ENCODE measurements at regions not wholly inside any gene's neighbourhood (a gene's known extent, or its start where the extent isn't known, plus 50 kb on each side); places are given as distances from the start of the nearest gene placed in this dataset.
A peak's percentile ranks its signal among the peaks of the same experiment; 100 is the strongest.

DNA sequence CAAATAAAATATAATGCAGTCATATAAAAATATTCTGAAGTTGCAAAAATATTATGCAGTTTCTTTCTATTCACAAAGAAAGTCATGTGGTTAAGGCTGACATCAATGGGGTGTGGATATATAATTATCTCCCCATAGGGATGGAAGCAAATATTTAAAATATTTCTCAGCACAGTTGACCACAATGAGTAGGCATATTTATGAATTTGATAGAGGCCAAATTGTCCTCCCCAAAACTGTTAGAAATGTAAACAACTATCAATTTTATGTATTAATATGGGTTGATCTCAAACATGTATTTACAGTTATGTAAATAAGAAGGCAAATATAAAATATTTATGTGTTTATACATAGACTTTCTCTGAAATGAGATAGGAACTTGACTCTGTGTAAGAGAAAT is 246.0 kb upstream of the CBLB start:
- no peak for DNase-seq
- H3K27me3 ChIP-seq, result no peaks in the 10 kb centered on the region
- H3K9me3 ChIP-seq, result no peaks in the 10 kb centered on the region
- H3K36me3 ChIP-seq, result no peaks in the 10 kb centered on the region
- H3K4me3 ChIP-seq, result no peak overlapping the region

DNA sequence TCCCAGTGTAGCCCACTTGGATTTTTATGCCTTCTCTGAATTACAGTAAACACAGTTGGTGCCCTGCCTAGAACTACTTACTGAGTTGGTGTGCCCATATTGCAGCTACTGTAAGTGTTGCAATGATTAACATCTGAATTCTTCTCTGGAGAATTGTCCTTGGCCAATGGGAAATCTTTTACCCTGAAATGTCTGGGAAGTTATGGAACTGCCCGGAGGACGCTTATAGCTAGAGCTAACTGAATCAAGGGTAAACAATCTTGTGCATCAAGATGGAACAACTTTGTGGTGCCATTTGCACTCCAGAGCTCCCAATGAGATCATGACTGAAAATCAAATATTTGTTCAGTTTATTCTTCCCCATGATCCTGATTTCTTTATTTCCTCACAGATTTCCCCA is 246.7 kb upstream of the CBLB start:
- Histone ChIP-seq H3K9me3 (no peaks in the 10 kb centered on the region), H3K27me3 (no peaks in the 10 kb centered on the region), H3K4me3 (no peak overlapping the region), H3K36me3 (no peaks in the 10 kb centered on the region)
- no peak for DNase-seq

DNA sequence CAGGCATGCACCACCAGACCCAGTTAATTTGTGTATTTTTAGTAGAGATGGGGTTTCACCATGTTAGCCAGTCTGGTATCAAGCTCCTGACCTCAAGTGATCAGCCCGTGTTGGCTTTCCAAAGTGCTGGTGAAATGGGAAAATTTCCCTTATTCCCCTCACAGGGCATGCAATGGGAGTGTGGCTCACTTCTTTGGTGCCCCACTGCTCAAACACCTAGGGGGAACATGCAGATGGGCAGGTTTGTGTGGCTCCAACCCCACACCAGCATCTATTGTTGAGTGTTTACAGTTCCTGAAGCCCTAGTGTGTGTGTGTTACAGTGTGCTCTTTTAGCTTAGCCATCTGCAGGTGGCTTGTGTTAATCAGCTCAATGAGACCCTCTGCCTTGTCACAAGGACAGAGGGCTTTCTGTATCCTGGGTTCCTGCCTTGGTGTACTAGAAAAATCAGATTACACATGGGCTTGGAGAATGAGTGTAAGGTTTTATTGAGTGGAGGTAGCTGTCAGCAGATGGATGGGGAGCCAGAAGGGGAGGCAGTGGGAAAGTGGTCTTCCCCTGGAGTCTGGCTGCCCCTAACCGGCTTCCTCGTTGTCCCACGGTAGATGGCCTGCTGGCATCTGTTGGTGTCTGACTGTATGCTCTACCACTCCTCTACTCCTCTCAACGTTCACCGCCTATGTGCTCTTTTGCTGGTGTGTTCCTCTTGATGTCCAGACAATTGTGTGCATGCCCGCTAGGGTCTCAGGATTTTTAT is 248.1 kb upstream of the CBLB start:
- Histone ChIP-seq H3K27me3 (no peaks in the 10 kb centered on the region), H3K9me3 (no peaks in the 10 kb centered on the region), H3K36me3 (no peaks in the 10 kb centered on the region), H3K4me3 (no peak overlapping the region)
- no peak for DNase-seq

DNA sequence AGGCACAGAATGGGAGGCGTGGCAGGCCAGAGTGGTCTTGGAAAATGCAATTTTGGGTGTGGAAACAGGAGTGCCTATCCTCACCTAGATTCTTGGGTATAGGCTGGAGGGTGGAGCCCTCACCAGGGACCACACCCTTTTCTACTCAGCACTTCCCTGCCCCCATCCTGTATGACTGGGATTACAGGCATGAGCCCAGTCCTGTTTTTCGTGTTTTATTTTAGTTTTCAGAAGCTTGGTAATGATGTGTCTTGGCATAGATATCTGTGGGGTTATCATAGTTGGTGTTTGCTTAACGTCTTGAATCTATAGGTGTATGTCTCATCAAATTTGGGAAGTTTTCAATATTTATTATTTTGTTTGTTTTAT is 248.7 kb upstream of the CBLB start:
- no peaks in the 10 kb centered on the region for H3K36me3 ChIP-seq
- H3K9me3 ChIP-seq, result no peaks in the 10 kb centered on the region
- no peak for DNase-seq
- H3K4me3 ChIP-seq, result no peak overlapping the region
- no peaks in the 10 kb centered on the region for H3K27me3 ChIP-seq

DNA sequence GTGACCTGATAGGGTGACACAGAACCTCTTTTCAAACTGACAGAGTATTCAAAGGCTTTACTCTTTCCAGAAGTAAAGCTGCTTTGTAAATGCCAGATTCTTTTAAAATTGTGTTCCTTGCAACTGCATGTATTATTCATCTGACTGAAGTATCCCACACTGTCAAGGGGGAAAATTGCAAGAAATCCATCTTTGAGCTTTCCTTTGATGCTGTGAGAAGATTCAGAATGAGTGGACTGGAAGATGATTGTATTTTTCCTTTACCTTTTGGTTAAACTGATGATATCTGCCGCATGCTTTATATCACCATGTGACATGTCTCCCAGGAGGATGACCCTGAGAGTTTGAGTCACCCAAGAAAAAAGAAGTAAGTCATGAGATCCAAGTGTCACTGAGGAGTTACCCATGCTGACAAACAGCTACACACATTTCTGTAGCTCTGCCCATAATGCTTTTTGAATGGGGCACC is 250.8 kb upstream of the CBLB start:
- Histone ChIP-seq H3K9me3 (no peaks in the 10 kb centered on the region), H3K36me3 (no peaks in the 10 kb centered on the region), H3K4me3 (no peak overlapping the region), H3K27me3 (no peaks in the 10 kb centered on the region)
- DNase-seq, result no peak

DNA sequence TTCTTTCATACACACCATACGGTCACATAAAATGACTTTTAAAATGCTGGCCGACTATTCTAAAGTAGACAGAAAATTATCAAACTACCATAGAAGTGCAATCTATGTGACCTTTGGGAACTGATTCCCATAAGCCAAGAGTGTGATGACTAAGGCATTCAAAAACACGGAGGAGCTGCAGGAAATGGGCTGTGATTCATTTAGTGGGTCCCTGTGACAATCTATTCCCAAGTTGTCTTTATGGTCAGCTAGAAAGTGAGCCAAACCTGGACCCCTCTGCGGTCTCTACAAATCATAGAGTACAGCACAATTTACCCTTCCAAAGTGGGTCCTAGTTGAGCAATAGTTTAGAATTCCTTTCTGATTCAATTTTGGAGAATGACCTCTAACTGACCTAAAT is 251.5 kb upstream of the CBLB start:
- no peak overlapping the region for H3K4me3 ChIP-seq
- no peaks in the 10 kb centered on the region for H3K36me3 ChIP-seq
- H3K9me3 ChIP-seq, result no peaks in the 10 kb centered on the region
- no peaks in the 10 kb centered on the region for H3K27me3 ChIP-seq
- DNase-seq, result no peak

DNA sequence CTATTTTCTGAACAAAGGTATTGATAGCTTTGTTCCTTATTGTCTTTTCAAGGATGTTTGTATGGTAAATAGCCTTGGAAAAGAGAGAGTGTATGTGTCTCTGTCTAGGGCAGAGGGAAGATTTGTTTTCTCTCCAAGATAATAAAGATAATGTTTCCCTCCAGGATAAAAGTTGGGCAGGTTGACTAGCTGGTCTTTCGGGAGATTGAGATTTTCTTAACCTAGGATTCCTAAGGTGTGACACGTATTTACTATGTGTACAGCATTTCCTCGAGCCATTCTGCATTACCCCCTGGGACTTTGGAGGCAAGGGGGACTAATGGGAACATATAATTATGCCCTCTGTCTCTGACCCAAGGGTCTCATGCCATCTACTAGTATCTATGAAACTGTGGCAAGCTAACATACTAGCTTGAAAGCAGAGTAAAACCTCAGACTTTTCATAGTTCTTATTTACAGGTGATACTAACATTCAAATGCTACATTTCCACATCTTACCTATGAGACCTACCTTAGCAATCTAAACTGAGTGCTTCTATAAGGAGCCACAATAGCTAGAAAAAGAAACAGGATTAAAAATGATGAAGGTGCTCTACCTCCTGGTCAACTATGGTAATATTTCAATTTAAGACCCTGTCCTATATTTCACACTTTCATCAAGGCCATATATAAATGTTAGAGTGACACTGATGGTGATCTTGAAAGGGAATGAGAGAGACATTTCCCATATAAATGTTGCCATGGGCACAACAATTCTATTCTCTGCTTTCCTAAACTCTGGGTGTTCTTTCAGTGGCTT is 252.9 kb upstream of the CBLB start:
- Histone ChIP-seq H3K9me3 (no peaks in the 10 kb centered on the region), H3K27me3 (no peaks in the 10 kb centered on the region), H3K4me3 (no peak overlapping the region), H3K36me3 (no peaks in the 10 kb centered on the region)
- DNase-seq, result no peak

DNA sequence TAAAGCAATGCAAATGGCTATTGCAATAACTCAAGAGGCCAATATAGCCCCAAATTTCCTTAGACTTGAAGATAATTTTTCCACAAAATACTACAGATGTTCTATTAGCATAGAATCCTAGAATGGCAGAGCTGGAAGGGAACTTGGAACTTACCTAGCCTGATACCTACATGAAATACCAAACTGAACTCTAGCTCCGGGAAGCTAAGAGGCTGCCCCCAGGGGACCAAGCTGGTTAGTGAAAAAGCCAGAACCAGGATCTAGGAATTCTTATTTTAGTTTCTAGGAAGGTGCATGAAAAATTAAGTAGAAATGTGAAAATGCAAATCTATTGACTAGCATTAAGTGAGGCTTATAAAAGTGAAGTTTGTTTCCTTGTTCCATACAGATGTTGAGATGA is 256.0 kb upstream of the CBLB start:
- H3K36me3 ChIP-seq, result no peaks in the 10 kb centered on the region
- H3K4me3 ChIP-seq, result no peak overlapping the region
- no peak for DNase-seq
- no peaks in the 10 kb centered on the region for H3K9me3 ChIP-seq
- no peaks in the 10 kb centered on the region for H3K27me3 ChIP-seq

DNA sequence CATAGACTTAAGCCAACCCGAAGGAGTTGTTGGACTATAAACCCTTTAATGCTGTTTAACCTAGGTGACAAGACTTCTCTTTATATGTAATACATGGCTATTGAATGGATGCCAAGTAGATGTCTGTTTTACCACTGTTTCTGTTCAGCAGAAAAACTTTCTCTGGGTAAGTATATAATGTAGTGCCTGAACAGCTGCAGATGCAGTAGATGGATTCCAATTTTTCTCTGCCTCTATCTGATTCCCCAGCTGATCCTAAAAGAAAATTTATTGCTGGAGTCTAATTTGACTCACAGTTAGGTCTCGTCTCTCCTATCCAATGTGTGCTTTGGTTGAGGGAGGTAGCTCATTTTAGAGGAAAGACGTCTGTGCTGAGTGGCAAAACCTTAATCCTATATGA is 256.5 kb upstream of the CBLB start:
- Histone ChIP-seq H3K27me3 (no peaks in the 10 kb centered on the region), H3K4me3 (no peak overlapping the region), H3K36me3 (no peaks in the 10 kb centered on the region), H3K9me3 (no peaks in the 10 kb centered on the region)
- no peak for DNase-seq

DNA sequence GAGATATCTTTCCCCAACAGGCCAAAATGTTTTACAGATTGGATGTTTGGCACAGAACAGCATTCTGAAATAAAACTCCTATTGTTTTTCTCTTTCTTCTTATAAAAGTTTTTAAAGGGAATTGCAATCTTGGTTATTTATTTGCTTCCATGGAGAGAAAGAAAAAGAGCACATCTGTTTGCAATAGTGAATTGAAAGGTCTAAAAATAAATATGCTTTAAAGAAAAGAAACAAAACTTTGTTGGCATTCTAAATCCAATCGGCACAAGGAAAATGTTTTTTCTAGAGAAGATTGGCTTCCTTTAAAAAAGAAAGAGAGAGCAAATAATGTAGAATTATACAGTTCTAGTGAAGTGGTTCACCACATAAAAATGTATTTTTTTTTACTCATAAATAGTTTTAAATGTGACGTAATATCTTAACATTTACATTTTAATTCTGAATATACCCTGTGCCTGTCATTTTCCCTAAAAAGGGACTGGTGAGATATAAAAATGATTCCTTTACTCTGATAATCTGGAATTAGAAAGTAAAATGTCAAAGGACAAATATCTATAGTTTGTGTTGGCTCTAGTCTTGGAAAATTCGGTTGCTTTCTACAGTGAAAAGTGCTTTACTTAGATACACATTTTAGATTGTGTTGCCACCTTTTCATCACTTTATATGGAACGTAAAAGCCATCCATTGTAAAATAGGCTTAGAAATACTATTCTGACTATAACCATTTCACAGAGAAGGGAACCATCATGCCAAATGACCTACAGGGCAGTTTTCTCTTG is 257.4 kb upstream of the CBLB start:
- no peaks in the 10 kb centered on the region for H3K9me3 ChIP-seq
- no peak overlapping the region for H3K4me3 ChIP-seq

DNA sequence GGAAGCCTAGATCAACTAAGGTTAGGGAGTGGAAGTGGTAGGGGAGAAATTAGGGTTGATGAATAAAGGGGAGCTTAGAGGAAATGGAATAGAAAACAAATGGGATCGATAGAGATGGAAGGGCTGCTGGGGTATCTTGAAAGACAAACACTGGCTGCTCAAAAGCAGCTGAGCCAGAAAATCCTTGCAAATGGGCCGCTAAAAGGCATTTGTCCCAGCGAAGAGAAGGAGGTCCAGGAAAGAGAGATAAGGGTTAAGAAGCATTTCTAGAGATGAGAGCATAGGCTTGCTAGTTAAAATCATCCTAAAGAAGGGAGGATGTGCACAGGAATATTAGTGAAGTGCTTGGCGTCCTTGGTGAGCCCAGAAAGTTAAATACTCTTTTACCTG is 258.0 kb upstream of the CBLB start:
- Histone ChIP-seq H3K9me3 (no peaks in the 10 kb centered on the region), H3K27me3 (no peaks in the 10 kb centered on the region), H3K36me3 (no peaks in the 10 kb centered on the region), H3K4me3 (no peak overlapping the region)
- no peak for DNase-seq

More for the DNA sequence above, 257.4 kb upstream of the CBLB start:
- H3K27me3 ChIP-seq, result no peaks in the 10 kb centered on the region
- no peak for DNase-seq
- H3K36me3 ChIP-seq, result no peaks in the 10 kb centered on the region

DNA sequence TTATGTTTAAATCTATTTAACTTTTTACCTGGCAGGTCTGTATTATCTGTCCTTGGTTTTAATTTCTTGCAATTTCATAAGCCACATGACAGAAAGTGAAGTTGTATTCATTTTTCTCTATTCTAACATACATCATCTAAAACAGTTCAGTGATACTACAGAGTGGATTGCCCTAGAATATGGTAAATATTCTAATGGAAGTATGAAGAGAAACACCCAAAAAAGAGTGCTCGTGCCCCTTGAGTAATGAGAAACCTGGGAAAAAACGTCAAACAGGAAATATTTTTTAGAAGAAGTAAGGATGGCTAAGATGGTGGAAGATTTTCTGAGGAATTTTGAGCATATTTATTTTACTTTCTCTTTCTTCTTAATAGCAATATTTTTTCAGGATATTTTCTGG is 261.1 kb upstream of the CBLB start:
- DNase-seq, result no peak
- no peaks in the 10 kb centered on the region for H3K9me3 ChIP-seq
- no peak overlapping the region for H3K4me3 ChIP-seq
- H3K36me3 ChIP-seq, result no peaks in the 10 kb centered on the region
- H3K27me3 ChIP-seq, result no peaks in the 10 kb centered on the region

DNA sequence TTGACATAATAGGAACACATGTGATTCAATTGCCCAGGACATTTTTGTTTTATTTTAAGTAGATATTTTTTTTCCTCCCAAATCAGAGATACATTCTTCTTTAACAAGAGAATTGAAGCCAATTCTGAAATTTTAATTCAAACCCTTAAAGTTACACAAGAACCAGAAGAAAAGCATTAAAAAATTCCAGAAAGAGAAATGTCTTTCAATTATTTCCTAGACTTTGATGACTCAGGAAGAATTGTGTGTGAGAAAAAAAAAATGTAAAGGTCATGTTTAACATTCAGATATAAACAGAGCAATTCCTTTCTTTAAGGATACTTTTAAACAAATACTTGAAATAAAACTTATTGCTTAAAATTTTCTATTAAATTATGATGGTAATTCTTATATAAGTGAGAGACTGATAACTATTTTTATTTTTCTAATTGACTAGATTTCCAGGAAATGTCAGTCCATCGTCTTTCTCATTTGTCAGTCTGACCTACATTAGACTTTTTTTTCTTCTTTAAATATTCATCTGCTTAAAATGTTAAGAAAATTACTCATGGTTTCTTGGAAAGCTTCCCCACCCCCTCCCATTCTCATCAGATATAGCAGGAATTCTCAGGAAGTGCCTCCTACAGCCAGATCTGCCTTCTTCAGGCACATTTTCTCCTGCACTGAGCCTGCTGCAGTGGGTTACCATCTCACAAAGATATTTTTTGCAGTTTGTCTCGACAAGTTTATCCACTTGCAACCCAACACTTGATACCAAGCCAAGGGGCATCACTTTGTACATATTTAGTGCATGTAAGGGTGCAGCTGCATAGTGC is 261.8 kb upstream of the CBLB start:
- Histone ChIP-seq H3K27me3 (no peaks in the 10 kb centered on the region), H3K4me3 (no peak overlapping the region), H3K36me3 (no peaks in the 10 kb centered on the region), H3K9me3 (no peaks in the 10 kb centered on the region)
- DNase-seq, result peak; percentile 23

DNA sequence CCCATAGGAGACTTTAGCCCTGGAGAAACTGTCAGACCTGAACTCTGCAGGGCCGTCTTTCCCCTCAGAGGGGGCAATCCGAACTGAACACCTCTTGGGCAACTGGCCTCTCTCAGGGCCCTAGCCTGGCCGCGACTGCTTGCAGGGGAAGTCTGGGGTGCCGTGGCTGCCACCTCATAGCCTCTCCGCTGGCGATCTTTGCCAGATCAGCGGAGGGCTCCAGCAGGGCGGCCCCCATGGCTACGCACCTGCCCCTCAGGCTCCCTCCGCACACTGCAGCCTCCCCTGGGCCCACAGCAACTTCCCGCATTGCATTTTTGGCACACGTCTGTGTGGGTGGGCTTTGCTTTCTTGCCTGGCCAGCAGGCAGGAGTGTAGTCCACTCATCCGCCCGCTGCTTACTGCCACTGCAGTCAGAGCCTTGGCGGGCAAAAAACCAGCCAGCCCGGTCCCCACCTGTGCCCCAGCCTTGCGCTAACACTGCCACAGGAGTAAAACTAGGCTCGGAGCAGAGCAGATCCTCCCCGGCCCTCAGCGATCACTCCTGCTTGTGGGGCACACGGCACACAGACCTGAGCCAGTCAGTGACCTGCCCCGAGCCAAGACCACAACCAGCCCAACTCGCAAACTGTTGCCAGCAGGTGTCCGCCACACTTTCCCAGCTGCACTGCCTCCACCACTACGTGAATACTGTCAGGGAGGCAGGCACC is 266.8 kb upstream of the CBLB start:
- H3K27me3 ChIP-seq, result no peaks in the 10 kb centered on the region

DNA sequence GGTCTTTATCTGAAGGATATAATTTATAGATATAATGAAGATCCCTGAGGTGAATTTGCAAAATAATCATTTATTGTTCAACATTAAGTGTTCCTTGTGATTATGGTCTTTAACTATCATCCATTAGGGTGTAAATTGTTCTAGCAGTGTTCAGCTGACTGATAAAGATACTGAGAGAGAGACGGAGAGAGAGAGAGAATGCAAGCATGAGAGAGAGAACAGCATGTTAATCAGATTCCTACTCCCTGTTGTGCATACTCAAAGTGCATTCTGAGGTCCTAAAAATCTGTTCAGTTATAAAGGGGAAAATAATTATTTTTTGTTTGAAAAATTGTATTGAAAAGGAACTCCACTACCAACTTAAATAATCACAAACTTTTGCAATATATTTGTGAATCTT is 271.0 kb upstream of the CBLB start:
- no peaks in the 10 kb centered on the region for H3K9me3 ChIP-seq
- H3K4me3 ChIP-seq, result no peak overlapping the region
- no peaks in the 10 kb centered on the region for H3K36me3 ChIP-seq
- no peaks in the 10 kb centered on the region for H3K27me3 ChIP-seq
- DNase-seq, result no peak

More for the DNA sequence above, 266.8 kb upstream of the CBLB start:
- Histone ChIP-seq H3K9me3 (no peaks in the 10 kb centered on the region), H3K36me3 (no peaks in the 10 kb centered on the region), H3K4me3 (no peak overlapping the region)
- no peak for DNase-seq

DNA sequence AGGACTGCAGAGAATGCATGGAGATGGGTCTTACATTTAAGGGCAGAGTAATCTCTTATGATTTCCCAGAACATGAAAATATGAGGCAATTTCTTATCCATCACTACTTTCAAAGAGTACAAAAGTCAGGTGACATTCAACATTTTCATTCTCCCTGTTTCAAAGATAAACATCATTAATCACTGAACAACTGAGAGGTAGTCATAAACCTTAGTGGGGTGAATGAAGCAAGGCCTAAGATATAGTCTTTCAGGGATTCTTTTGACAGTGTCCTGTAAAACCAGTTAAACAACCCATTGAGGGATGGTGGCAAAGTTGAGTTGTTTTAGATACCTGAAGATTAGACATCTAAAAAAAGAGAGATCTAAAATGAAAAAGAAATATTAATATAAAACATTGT is 271.6 kb upstream of the CBLB start:
- no peak overlapping the region for H3K4me3 ChIP-seq
- H3K27me3 ChIP-seq, result no peaks in the 10 kb centered on the region
- DNase-seq, result no peak
- no peaks in the 10 kb centered on the region for H3K36me3 ChIP-seq
- peaks cover 2% of the 10 kb centered on the region; the same call in 1 of the 2 replicates for H3K9me3 ChIP-seq

All from MG63 (cell line).